Fibroblast of gingiva (primary cell): ENCODE measurements at regions not wholly inside any gene's neighbourhood (a gene's known extent, or its start where the extent isn't known, plus 50 kb on each side); places are given as distances from the start of the nearest gene placed in this dataset.

Source experiments
- DNase-seq: peaks from one replicate; pipeline ENCODE4 v3.0.0-alpha.2; 2011; ENCODE audit warnings: low read depth

DNA sequence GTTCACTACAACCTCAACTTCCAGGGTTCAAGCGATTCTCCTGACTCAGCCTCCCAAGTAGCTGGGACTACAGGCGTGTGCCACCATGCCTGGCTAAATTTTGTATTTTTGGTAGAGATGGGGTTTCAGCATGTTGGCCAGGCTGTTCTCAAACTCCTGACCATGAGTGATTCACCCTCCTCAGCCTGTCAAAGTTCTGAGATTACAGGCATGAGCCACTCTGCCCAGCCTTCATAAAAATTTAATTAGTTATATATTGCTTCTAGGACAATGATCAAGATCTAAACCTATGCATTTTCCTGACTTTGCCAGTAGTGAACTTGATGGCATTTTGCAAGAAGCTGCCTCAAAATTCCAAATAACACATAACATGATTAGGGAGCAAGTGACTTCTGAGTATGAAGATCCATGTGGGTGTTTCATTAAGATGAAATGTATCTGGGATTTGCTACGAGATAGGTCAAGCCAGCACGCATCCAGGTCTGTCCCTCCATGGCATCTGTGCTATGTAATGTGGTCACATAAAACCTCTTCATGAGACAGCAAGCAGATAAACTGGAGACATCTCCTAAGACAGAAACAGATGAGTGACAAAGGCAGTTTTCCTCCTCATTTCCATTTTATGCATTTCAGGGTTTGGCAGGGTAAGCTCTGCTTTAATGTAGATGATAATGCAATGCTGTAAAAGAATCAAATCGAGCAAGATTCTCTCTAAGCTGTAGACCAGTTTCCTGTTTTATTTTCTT is 319.4 kb upstream of the ATP2B1 start:
- DNase-seq: no peak

DNA sequence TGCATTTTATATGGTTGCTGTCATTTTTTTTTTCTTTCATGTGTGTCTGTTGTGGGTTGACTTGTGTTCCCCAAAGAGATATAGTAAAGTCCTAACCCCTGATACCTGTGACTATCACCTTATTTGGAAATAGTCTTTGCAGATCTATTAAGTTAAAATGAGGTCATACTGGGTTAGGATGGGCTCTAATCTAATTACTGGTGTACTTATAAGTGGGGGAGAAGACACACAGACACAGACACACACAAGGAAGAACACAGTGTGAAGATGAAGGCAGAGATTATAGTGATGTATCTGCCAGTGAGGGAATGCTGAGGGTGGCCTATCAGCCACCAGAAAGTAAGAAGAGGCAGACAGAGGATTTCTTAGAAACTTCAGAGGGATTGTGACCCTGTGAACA is 318.4 kb upstream of the ATP2B1 start:
- DNase-seq: no peak

DNA sequence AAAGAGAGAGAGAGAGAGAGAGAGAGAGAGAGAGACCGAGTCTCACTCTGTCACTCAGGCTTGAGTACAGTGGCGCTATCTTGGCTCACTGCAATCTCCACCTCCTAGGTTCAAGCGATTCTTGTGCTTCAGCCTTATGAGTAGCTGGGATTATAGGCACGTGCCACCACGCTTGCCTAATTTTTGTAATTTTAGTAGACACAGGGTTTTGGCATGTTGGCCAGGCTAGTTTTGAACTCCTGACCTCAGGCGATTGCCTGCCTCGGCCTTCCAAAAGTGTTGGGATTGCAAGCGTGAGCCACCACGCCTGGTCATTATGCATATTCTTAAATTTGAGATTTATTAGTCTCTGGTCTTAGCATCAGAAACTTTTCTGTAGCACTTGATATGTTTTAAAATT is 317.9 kb upstream of the ATP2B1 start:
- no peak for DNase-seq

DNA sequence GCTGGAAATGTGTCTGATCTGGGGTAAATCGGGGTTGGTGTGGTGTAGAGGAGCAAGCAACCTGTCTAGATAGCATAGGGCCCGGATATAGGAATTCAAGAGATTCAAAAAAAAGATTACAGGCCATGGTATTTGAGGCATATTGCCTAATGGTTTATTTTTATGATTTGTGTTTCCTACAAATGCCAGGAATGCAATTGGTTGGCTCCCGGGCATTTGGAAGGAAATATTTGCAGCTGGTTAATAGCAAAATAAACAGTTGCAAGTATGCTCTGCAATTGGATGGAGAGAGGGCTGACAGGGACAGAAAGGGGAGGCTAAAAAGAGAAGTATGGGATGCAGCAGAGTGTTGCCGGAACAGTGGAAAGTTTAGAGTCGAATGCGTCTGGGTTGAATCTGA is 315.6 kb upstream of the ATP2B1 start:
- peak; percentile 90 for DNase-seq

DNA sequence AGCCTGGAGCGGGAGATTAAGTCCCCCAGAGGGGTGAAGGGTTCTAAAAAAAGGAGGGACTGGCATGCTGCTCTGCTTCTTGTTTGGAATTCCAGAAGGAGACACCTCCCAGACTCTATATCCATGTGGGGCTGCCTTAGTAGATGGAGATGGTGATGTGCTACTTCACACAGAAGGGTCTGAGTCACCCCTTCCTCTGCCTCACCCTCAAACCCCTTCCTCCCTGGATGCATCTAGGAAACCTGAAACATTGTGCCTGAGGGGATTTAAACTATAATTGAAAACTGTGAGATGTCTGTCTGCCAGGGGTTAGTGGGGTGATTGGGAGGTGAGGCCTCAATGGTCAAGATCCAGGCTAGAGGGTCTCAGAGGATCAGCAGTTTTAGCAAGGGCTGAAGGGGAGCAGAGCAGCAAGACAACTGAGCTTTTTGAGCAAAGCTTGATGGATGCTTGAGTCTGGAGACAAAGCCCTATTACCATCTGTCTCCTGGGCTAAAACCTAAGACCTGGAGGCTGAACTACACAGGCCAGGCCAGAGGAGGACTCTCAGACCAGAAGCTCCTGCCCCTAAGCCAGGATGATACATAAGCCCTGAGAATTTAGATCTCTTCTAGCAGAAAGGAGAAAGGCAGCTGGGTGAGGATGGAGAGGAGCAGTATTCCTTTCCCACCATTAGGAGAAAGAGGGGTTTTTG is 314.7 kb upstream of the ATP2B1 start:
- no peak for DNase-seq

DNA sequence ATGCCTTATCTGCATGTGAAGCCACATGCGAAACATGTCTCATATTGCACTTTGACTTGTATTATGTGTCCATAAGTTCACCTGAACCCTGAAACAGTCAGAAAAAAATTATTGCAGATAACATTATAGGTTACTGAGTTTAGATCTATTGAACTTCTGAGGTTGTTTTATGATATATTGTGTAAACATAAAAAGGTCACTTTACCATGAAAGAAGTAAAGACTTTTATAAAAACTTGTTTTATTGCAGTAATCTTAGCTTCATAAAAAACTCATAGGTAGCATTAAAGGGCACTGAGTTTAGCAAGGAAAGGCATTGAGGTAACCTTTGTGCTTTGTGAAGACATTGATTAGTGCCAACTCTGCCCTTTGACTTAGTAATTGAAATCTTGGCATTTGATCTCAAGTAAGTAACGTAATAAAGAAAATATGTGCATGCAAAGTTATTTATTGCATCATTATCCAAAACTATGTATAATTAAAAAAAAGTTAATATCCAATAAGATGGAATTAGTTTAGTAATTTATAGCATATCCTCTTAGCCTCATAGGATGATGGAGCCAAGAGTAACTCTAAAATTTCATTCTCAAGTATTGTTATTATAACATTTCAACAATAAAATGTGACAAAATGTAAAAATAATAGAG is 313.3 kb upstream of the ATP2B1 start:
- DNase-seq: no peak

DNA sequence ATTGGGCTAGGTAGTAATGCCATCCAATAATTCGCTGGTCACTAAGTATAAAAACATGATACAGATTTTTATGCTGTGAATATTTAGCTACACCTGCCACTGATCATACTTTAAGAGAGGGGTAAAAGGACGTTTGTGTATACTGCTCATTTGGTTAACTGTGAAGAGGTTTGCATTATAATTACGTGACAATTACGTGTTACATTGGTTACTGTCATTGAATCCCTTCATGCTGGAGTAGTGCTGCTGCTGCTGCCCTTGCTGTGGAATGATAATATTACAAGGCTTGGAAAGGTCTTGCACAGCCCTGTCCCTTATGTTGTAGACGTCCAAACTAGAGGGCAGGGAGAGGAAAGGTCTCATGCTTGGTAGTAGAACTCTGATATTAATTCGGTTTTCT is 312.2 kb upstream of the ATP2B1 start:
- DNase-seq: no peak

DNA sequence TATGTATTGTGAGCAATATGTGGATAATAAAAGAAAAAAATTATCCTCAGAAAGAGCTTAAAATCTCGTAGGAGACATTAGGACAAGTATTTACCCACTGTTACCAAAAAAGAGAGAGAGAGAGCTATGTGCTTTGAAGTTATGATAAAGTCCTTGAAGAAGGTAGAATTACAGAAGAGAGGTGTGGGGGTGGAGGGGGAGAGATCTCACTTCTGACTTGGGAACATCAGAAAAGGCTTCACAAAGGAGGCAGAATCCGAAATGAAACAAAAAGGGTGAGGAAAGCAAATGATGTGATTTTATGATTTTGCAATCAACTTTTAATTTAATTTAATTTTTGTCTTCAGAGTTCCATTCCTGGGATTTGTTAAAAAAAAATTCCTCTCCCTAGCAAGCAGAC is 311.8 kb upstream of the ATP2B1 start:
- DNase-seq: no peak

DNA sequence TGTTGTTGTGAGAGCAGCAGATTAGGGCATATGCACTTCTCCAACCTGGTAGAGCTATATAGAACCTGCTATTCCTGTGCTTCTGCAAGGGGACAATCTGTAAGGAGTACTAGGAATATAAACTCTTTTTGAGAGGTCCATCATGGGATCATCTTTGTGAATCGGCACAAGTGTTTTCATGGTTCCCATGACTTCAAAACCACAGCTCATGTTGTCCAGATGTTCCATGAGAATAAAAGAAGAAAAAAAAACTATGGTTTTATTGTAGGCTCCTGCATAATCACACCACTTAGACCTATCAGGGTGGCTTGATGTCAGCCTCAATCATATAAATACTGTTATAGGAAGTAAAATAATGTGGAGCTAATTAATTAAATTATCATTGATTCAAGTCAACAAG is 311.4 kb upstream of the ATP2B1 start:
- peak; percentile 50 for DNase-seq

DNA sequence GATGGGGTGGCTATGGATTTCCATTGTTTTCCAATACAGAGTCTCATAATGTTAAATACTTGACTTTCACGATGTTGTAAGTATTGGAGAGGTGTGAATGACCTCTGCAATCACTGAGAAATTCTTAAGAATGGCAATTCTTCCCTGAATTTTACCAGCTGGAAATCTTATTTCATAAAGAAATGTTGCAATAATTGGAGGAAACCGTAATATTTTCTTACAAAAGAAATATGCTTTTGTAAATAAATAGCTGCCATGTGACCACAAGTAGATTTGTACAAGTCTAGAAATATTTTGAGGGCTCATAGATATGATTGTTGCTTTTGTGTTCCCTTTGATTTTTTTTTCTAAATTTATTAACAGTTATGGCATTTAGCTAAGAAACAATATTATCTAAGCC is 308.7 kb upstream of the ATP2B1 start:
- DNase-seq: peak; percentile 67

DNA sequence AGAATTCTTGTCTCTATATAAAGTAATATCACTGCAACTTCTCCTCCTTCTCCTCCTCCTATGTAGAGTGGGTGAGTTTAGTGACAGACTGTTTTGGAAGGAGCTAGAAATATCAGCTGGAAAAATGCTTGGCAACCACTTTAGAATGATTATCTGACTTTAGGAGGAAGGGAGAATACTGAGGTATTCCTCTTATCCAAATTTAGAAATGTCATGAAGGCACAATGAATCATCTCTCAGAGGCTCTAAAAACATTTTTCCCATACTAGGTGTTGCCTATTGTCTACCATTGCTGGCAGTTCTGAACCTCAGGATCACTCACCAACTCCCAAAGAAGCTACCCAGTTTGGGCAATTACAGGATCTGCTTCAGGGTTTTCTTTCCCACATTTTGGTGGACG is 306.6 kb upstream of the ATP2B1 start:
- DNase-seq: no peak

DNA sequence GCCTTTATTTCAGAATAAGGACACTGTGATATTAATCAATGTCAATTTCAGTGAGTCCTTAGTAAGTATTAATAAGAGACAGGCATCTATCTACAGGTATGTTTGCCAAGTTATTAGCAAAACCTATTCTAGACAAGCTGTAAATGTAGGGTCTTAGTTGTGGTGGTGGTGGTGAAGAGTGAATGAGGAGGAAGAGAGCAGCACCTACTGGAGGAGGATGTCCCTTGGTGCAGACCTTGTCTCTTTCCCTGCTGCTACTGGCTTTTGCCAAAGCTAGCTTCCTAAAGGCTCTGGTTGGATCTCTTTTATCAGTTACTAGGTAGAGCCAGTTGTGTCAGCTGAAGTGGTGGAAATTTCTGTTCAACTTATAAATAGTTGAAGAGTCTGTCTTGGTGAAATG is 304.8 kb upstream of the ATP2B1 start:
- peak; percentile 24 for DNase-seq

DNA sequence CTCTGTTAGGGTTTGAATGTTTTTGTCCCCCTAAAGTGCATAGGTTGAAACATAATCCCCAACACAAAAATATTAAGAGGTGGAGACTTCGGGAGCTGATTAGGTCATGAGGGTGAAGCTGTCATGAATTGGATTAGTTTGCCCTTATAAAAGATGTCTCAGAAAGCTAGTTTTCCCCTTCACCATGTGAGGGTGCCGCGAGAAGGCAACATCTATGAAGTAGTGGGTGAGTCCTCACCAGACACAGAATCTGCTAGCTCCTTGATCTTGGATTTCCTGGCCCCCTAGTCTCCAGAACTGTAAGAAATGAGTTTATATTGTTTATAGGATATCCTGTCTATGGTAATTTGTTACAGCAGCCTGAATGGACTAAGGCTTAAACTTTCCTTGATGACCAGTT is 301.5 kb upstream of the ATP2B1 start:
- peak; percentile 34 for DNase-seq

DNA sequence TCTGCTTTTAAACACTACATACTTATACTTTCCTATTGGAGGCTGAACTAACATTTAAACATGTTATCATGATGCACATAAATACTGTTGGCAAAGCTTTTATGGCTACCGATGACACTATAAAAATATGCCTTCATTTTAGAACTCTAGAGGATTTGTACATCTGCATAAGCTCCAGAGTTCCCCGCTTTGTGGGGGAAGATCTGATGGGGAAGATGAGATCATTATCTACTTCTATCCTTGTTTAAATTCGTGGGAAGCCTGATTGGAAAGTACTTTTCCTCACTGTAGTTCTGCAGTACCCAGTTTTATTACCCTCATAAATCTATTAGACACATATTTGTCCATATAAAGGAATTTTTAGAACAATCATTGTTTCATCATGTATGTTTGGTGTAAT is 299.6 kb upstream of the ATP2B1 start:
- DNase-seq: no peak

DNA sequence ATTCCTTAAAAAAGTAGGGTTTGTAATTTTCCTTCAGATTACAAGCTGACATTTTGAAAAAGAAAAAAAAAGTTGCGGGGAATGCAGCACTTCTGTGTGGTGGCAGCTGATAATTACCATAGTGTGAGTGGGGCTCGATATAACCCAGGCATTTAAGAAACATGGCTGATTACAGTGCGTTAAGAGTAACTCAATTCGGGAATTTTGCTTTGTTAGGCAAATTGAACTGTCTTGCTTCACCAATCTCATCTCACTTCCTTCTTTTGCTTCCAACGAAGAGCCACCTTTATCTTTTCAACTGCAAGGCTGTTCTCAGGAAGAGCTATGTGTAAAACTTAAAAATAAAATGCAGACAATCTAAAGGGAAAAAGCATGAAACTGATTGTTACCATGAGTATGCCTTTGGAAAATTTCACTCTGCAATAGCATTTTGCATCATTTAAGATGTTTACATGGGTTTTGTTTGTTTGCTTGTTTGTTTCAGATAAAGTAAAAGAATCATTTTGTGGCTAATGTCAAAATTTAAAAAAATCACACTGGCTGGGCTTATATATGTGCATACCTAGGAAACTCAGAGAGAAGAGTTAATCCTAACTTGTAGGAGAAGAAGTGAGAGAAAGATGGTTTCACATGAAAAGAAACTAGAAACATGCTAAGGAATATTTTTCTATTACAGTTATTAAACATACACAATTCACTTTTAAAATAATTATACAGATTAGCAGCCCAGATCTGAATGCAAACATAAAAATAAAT is 295.9 kb upstream of the ATP2B1 start:
- DNase-seq: no peak

DNA sequence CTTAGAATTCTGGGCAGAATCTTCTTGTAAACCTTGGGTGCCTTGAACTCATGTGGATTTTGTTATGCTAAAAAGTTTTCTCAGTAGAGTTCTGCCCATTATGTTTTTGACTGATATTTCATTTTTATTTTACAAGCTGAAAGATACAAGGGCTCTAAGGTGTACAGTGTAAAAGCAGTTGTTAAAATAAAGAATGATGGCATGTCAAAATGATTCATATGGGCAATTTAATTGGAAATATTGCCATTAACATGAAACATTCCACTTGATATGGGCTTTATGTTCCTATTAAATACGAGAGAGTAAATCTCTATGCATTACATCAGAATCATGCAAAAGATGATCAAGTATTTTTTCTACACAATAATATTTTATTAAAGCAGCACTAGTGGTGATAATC is 295.1 kb upstream of the ATP2B1 start:
- DNase-seq: no peak

DNA sequence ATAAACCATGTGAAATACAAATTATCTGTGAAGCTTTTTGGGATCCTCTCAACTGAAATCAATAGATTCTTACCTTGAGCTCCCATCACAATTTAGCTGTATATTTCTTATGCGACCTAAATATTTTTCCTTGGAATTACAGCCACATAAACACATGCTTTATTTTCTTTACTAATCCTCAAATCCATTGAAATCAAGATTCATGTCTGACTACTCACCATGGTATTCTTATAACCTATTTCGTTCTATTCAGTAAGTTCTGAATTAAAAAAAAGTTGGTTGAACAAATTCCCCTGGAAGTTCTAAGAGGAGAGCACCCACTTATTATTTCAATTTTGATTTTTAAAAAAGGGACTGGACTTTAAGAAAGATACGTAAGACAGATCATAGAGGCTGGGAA is 292.1 kb upstream of the ATP2B1 start:
- DNase-seq: no peak

DNA sequence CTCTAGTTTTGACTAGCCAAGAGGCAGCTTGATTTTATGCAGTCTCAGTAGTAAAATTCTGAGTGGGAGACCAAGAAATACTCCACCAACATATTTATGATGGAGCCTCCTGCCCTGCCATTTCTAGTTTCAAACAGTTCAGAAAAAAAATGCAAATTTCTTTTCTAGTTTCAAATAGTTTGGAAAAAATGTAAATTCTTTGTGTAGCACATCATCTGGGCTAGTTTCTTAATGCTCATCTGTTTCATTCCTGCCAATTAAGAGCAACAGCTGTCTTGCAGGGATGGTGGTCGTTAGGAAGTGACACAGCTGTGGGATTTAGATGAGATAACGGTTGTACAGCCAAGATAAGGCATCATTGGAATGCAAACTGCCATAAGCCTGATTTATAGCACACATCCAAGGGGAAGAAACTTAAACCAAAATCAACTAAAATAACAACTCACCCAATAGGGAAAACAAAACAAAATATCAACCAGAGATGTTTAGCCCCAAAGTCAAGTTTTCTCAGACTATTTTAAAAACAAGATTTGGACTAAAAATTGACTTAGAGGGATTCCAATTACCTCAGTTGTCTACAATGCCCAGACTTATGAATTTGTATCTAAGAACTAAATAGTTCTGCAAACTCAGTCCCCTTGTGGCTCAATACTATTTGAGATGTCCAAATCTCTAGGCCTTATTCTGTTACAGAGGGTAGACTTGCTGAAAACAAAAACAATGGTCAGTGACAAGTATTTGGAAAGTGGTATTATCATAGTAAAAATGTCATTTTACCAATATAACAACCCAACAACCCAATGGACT is 291.3 kb upstream of the ATP2B1 start:
- DNase-seq: peak; percentile 9

DNA sequence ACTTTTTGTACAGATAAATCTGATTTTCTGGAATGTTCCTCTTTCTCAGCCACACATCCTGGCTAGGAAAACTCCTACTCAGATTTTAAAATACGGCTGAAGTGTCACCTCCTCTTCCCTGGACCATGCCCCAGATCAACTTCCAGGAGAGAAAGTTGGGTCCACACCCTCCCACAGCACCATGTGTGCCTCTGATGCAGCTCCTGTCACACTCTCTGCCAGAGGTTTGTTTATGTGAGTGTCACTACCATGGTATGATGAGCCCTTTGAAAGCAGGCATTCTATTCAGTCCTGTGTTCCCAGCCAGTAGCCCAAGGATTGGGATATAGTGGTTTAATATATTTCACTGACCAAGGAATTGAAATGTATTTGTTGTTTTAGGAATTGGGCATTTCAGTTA is 287.2 kb upstream of the ATP2B1 start:
- DNase-seq: no peak

DNA sequence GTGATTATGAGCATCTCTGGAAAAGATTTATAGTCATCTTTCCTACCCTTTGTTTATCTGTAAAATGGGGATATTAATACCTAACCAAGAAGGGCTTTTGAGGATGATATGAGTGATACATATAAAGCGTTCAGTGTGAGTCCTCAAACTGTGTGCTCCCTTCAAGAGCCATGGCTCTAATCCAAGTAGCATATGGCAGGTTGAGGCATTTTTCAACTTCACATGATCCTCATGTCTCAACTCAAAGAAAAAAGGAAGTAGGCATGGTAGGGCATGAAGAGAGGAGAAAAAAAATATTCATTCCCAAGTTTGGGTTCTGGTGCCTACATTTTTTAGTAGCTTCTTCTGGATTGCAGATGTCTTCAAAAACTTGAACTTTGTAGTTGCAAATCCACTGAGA is 286.3 kb upstream of the ATP2B1 start:
- no peak for DNase-seq

DNA sequence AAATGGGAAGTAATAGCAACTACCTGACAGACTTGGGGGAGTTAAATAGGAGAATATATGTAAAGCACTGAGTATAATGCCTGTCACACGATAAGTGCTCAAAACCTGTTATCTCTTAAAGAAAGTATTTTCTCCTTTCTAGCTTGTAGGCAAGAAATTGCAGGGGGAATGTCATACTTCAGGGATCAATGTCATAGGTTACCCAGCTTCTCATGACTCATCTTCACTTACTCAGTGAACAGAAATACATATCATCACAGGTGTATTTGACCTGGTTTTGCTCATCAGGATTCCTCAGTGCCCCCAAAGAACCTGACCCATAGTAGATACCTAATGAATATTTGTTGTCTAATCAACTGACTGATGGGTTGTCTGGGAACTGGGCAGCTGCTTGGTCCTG is 285.0 kb upstream of the ATP2B1 start:
- no peak for DNase-seq
